CD4-positive, alpha-beta memory T cell (primary cell): ENCODE measurements at regions not wholly inside any gene's neighbourhood (a gene's known extent, or its start where the extent isn't known, plus 50 kb on each side); places are given as distances from the start of the nearest gene placed in this dataset.

Experiments
- CTCF ChIA-PET: fragments of 350-600 bp; sonication (Branson Sonifier 250); formaldehyde crosslinking; loops from one replicate; lab custom pipeline; 2021; ENCODE audit warnings: inconsistent platforms; ENCODE audit not compliant: partially characterized antibody; lab: Charles Lee
- POLR2A ChIA-PET: fragments of 350-600 bp; sonication (Branson Sonifier 250); formaldehyde crosslinking; loops from one replicate; lab custom pipeline; 2021; ENCODE audit not compliant: partially characterized antibody; lab: Charles Lee
- DNase-seq, 5 donors: peaks; one replicate each; pipeline versions ENCODE4 v3.0.0 to v3.0.0-alpha.2; 2020 to 2022; ENCODE audit warnings: mixed read lengths in 1 of 5
- H3K27ac ChIP-seq: one replicate; pipeline ENCODE4 v1.7.0; 2013; ENCODE audit warnings: low read depth, low read length
- H3K27me3 ChIP-seq: 2 replicates; pipeline ENCODE4 v1.7.0; 2013; ENCODE audit warnings: mild to moderate bottlenecking, low read length, moderate library complexity; ENCODE audit not compliant: insufficient read depth
- H3K36me3 ChIP-seq: 2 replicates; pipeline ENCODE4 v1.7.0; 2013; ENCODE audit warnings: mild to moderate bottlenecking, low read length, moderate library complexity; ENCODE audit not compliant: insufficient read depth
- H3K4me1 ChIP-seq: 2 replicates; pipeline ENCODE4 v1.7.0; 2013; ENCODE audit warnings: mild to moderate bottlenecking, low read length, moderate library complexity; ENCODE audit not compliant: insufficient read depth
- H3K4me3 ChIP-seq, 2 donors: one replicate each; pipeline ENCODE4 v1.7.0; 2013; ENCODE audit warnings: low read length in 2 of 2, mild to moderate bottlenecking in 1 of 2
- H3K9me3 ChIP-seq, 2 donors: one replicate each; pipeline ENCODE4 v1.7.0; 2013; ENCODE audit warnings: low read length in 2 of 2, control low read depth in 1 of 2; ENCODE audit not compliant: control insufficient read depth in 1 of 2
- H3K27ac Mint-ChIP-seq, 7 donors: one replicate each; pipeline ENCODE4 v1.8.0; 2020 to 2021; ENCODE audit warnings: mixed read lengths in 7 of 7, mild to moderate bottlenecking in 6 of 7, inconsistent platforms in 3 of 7, moderate library complexity in 3 of 7
- H3K27me3 Mint-ChIP-seq, 2 donors: one replicate each; pipeline ENCODE4 v1.8.0; 2020 to 2021; ENCODE audit warnings: mixed read lengths in 2 of 2
- H3K36me3 Mint-ChIP-seq, 2 donors: one replicate each; pipeline ENCODE4 v1.8.0; 2020 to 2021; ENCODE audit warnings: mixed read lengths in 2 of 2, inconsistent platforms in 1 of 2, mild to moderate bottlenecking in 1 of 2
- H3K4me1 Mint-ChIP-seq, 4 donors: one replicate each; pipeline ENCODE4 v1.8.0; 2020 to 2021; ENCODE audit warnings: mixed read lengths in 4 of 4, mild to moderate bottlenecking in 1 of 4
- H3K4me3 Mint-ChIP-seq, 8 donors: one replicate each; pipeline ENCODE4 v1.8.0; 2020 to 2021; ENCODE audit warnings: mixed read lengths in 8 of 8, mild to moderate bottlenecking in 7 of 8, moderate library complexity in 6 of 8, inconsistent platforms in 3 of 8
- H3K9me3 Mint-ChIP-seq, 8 donors: one replicate each; pipeline ENCODE4 v1.8.0; 2020 to 2021; ENCODE audit warnings: mixed read lengths in 8 of 8, mild to moderate bottlenecking in 5 of 8, inconsistent platforms in 3 of 8, moderate library complexity in 1 of 8
- intact Hi-C: fragments of 100-400 bp; cut with micrococcal nuclease; formaldehyde crosslinking; loops from one replicate; pipeline ENCODE4 v1.15.1; 2023

DNA sequence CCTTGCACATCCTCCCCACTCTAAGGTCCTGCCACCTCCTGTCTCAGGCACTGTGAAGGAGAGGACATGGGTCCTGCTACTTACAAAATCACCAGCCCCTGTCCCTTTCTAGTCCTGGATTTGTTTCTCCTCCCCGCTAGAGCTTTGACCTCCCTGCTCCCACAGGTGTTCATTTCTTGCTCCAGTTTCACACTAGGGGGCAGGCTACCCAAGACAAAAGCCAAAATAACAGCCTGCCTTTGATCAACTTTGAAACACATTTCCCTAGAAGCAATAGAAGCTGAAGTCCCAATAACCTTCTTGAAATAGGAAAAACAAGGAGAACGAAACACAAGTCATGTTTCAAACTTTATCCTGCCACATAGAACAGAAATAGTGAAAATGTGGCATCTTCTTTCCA is 164.4 kb downstream of the QDPR start:
- no peaks in the 10 kb centered on the region for H3K27me3 ChIP-seq
- H3K27ac ChIP-seq, result no peak overlapping the region
- Mint-ChIP-seq H3K4me1 (no peaks in the 10 kb centered on the region), H3K4me3 (no peak overlapping the region), H3K27me3 (no peaks in the 10 kb centered on the region), H3K27ac (no peak overlapping the region), H3K36me3 (no peaks in the 10 kb centered on the region), H3K9me3 (no peaks in the 10 kb centered on the region)
- POLR2A ChIA-PET, result interaction anchor here (1.7 kb wide), 1 partner anchor 11 kb away, joined by 4 read pairs; no protein-coding TSS in a partner anchor
- no peaks in the 10 kb centered on the region for H3K4me1 ChIP-seq
- H3K9me3 ChIP-seq, result no peaks in the 10 kb centered on the region
- H3K36me3 ChIP-seq, result no peaks in the 10 kb centered on the region
- H3K4me3 ChIP-seq, result no peak overlapping the region
- intact Hi-C loops, result loop anchor here (1.0 kb wide), 2 partner anchors 11 to 100 kb away; no protein-coding TSS in a partner anchor
- peak in 4 of 5 donors; percentile 13 to 30 (median 24) for DNase-seq
- CTCF ChIA-PET, result interaction anchor here (1.0 to 2.7 kb wide), 11 partner anchors 9 to 125 kb away, joined by 3 to 21 read pairs (median 5); no protein-coding TSS in a partner anchor

DNA sequence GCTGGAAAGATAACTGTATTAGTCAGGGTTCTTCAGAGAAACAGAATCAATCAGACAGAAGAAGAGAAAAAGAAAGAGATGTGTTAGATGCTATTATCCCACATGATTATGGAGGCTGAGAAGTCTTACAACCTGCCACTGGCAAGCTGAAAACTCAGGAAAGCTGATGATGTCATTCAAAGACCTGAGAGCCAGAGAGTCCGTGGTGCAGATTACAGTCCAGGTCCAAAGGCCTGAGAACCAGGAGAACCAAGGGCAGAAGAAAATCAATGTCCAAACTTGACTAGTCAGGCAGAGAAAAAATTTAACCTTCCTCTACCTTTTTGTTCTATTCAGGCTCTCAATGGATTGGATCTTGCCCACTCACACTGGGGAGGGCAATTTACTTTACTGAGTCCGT is 172.5 kb downstream of the QDPR start:
- ChIA-PET POLR2A (no interaction called here), CTCF (interaction anchor here (1.2 to 2.4 kb wide), 2 partner anchors 9 to 10 kb away, joined by 3 to 14 read pairs; no protein-coding TSS in a partner anchor)
- H3K9me3 Mint-ChIP-seq, result peaks cover 0 to 1% (median 0%) of the 10 kb centered on the region in 8 donors
- DNase-seq, result no peak
- Histone ChIP-seq H3K9me3 (no peaks in the 10 kb centered on the region), H3K36me3 (no peaks in the 10 kb centered on the region), H3K4me3 (no peak overlapping the region), H3K4me1 (peaks cover 23% of the 10 kb centered on the region), H3K27me3 (no peaks in the 10 kb centered on the region), H3K27ac (no peak overlapping the region)
- peaks cover 0 to 2% of the 10 kb centered on the region in 2 donors for H3K36me3 Mint-ChIP-seq
- no peak overlapping the region for H3K4me3 Mint-ChIP-seq
- H3K27ac Mint-ChIP-seq, result peak overlapping the region in 4 of 7 donors; percentile 1 to 65 (median 44)
- peaks cover 15 to 29% (median 22%) of the 10 kb centered on the region in 4 donors for H3K4me1 Mint-ChIP-seq
- intact Hi-C loops, result loop anchor here (5.0 kb wide), 1 partner anchor 48 kb away; no protein-coding TSS in a partner anchor
- peaks cover 0 to 1% of the 10 kb centered on the region in 2 donors for H3K27me3 Mint-ChIP-seq

DNA sequence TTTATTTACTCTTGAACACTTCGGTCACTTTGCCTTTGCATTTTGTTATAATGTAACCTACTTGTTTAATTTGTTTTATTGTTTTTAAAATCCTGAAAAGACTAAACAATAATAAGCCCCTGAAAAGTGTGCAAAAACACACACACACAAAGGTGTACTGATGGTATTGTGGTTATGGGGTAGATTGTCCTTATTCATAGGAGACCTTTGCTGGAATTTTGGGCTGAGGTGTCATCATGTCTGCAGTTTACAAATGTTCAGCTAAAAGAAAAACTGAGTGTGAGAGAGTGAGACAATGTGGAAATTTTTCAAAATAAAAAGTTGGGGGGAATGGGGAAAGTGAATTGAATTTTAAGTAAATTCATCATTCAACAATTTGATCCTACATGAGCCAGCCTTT is 174.9 kb downstream of the QDPR start:
- DNase-seq, result no peak
- ChIA-PET CTCF (interaction anchor here (0.9 to 3.1 kb wide), 6 partner anchors 9 to 420 kb away, joined by 3 to 13 read pairs (median 6); no protein-coding TSS in a partner anchor), POLR2A (interaction anchor here (0.8 to 1.2 kb wide), 2 partner anchors 11 to 277 kb away, joined by 3 to 4 read pairs; partner anchors contain the start of gene MED28)
- Histone ChIP-seq H3K4me3 (no peak overlapping the region), H3K27me3 (no peaks in the 10 kb centered on the region), H3K27ac (peak overlapping the region; percentile 14), H3K9me3 (no peaks in the 10 kb centered on the region), H3K4me1 (peaks cover 23% of the 10 kb centered on the region), H3K36me3 (no peaks in the 10 kb centered on the region)
- Mint-ChIP-seq H3K9me3 (peaks cover 0 to 1% (median 0%) of the 10 kb centered on the region in 8 donors), H3K27ac (peak overlapping the region; percentile 90 to 96 (median 93)), H3K4me1 (peaks cover 15 to 29% (median 22%) of the 10 kb centered on the region in 4 donors), H3K36me3 (peaks cover 0 to 2% of the 10 kb centered on the region in 2 donors), H3K27me3 (peaks cover 0 to 1% of the 10 kb centered on the region in 2 donors), H3K4me3 (peak overlapping the region in 6 of 8 donors; percentile 43 to 85 (median 72))
- intact Hi-C loops, result loop anchor here (1.0 to 5.0 kb wide), 4 partner anchors 10 to 473 kb away; partner anchors contain the start of genes DCAF16, LAP3 and NCAPG

DNA sequence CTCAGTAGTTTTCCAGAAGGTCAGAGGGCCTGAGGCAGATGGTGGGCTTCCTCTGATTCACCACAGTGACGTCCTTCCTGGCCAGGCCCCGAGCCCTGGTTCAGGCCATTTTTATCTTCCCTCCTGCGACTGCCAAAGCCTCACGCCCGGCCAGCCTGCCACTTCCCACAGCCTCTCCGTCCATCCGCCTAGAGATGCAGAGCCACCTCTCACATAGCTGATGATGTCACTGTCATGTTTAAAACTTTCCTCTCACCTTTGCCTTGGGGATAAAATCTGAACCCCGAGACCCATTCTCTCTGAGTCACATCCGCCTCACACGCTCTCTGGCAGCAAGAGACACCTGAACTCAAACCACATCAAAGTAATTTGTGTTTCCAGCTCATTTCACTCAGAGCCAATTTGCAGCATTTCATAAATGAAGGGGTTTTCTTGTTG is 175.3 kb downstream of the QDPR start:
- POLR2A ChIA-PET, result interaction anchor here (0.8 to 1.2 kb wide), 2 partner anchors 11 to 278 kb away, joined by 3 to 4 read pairs; partner anchors contain the start of gene MED28
- peaks cover 15 to 29% (median 22%) of the 10 kb centered on the region in 4 donors for H3K4me1 Mint-ChIP-seq
- CTCF ChIA-PET, result interaction anchor here (0.9 to 3.1 kb wide), 6 partner anchors 8 to 420 kb away, joined by 3 to 13 read pairs (median 6); no protein-coding TSS in a partner anchor
- peak; percentile 81 to 94 (median 83) for DNase-seq
- peaks cover 0 to 1% of the 10 kb centered on the region in 2 donors for H3K27me3 Mint-ChIP-seq
- peak overlapping the region; percentile 90 to 96 (median 93) for H3K27ac Mint-ChIP-seq
- Histone ChIP-seq H3K4me3 (no peak overlapping the region), H3K9me3 (no peaks in the 10 kb centered on the region), H3K4me1 (peaks cover 23% of the 10 kb centered on the region), H3K36me3 (no peaks in the 10 kb centered on the region), H3K27ac (peak overlapping the region; percentile 31), H3K27me3 (no peaks in the 10 kb centered on the region)
- peaks cover 0 to 2% of the 10 kb centered on the region in 2 donors for H3K36me3 Mint-ChIP-seq
- intact Hi-C loops, result loop anchor here (1.0 to 5.0 kb wide), 4 partner anchors 11 to 474 kb away; partner anchors contain the start of genes DCAF16, LAP3 and NCAPG
- H3K4me3 Mint-ChIP-seq, result peak overlapping the region; percentile 43 to 85 (median 68)
- H3K9me3 Mint-ChIP-seq, result peaks cover 0 to 1% (median 0%) of the 10 kb centered on the region in 8 donors

DNA sequence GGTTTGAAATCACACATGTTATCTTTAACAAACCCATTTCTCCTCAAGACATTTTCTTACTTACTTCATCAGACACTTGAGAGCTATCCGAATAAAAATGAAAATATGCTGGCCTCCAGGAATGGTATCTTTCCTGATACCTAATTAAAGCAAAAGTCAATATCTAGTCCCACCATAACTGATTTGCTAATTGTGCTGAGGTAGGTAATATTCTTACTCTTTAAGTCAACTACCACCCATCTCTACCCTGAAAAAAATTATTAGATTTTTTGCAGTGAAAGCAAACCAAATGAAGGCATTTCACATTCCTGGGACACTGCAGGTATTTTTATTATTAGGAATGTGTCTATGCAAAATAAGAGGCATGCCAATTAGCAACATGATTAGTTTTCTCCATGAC is 175.8 kb downstream of the QDPR start:
- no peak for DNase-seq
- Histone ChIP-seq H3K4me3 (no peak overlapping the region), H3K4me1 (peaks cover 23% of the 10 kb centered on the region), H3K36me3 (no peaks in the 10 kb centered on the region), H3K27me3 (no peaks in the 10 kb centered on the region), H3K9me3 (no peaks in the 10 kb centered on the region), H3K27ac (peak overlapping the region; percentile 31)
- Mint-ChIP-seq H3K4me3 (peak overlapping the region in 3 of 8 donors; percentile 70 to 85 (median 83)), H3K36me3 (peaks cover 0 to 2% of the 10 kb centered on the region in 2 donors), H3K4me1 (peaks cover 15 to 29% (median 22%) of the 10 kb centered on the region in 4 donors), H3K27ac (peak overlapping the region; percentile 90 to 96 (median 93)), H3K27me3 (peaks cover 0 to 1% of the 10 kb centered on the region in 2 donors), H3K9me3 (peaks cover 0 to 1% (median 0%) of the 10 kb centered on the region in 8 donors)
- ChIA-PET POLR2A (interaction anchor here (1.2 kb wide), 1 partner anchor 12 kb away, joined by 4 read pairs; no protein-coding TSS in a partner anchor), CTCF (interaction anchor here (1.0 to 3.1 kb wide), 4 partner anchors 8 to 12 kb away, joined by 3 to 13 read pairs (median 6); no protein-coding TSS in a partner anchor)
- intact Hi-C loops, result loop anchor here (1.0 to 5.0 kb wide), 4 partner anchors 11 to 474 kb away; partner anchors contain the start of genes DCAF16, LAP3 and NCAPG

DNA sequence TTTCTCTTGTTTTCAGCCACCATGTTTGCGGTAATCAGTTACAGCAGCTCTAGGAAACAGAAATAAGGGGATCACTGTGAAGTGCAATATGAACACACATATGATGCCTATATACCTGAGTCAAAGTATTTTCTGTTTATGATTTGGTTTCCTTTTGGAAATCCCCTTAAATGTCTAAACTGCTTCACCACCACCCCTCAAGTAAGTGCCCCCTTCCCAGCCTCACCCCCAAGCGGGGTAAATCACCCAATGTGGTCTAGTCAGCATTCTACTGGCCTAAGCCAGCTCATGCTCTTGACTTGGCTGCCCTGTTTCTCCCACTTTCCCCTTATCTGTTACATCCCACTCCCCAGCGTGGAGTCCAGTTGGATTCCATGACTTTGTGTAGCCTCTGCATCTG is 176.5 kb downstream of the QDPR start:
- ChIA-PET POLR2A (no interaction called here), CTCF (interaction anchor here (0.5 to 3.1 kb wide), 3 partner anchors 11 to 214 kb away, joined by 6 to 13 read pairs (median 6); no protein-coding TSS in a partner anchor)
- no peaks in the 10 kb centered on the region for H3K27me3 ChIP-seq
- peaks cover 0 to 2% of the 10 kb centered on the region in 2 donors for H3K36me3 Mint-ChIP-seq
- H3K27me3 Mint-ChIP-seq, result peaks cover 0 to 1% of the 10 kb centered on the region in 2 donors
- intact Hi-C loops, result loop anchor here (5.0 kb wide), 1 partner anchor 52 kb away; no protein-coding TSS in a partner anchor
- H3K4me3 ChIP-seq, result no peak overlapping the region
- H3K9me3 ChIP-seq, result no peaks in the 10 kb centered on the region
- peaks cover 23% of the 10 kb centered on the region for H3K4me1 ChIP-seq
- no peak overlapping the region for H3K27ac ChIP-seq
- H3K9me3 Mint-ChIP-seq, result peaks cover 0 to 1% (median 0%) of the 10 kb centered on the region in 8 donors
- no peaks in the 10 kb centered on the region for H3K36me3 ChIP-seq
- no peak overlapping the region for H3K4me3 Mint-ChIP-seq
- DNase-seq, result peak in 1 of 5 donors; percentile 47
- H3K27ac Mint-ChIP-seq, result peak overlapping the region in 6 of 7 donors; percentile 56 to 93 (median 86)
- peaks cover 15 to 29% (median 22%) of the 10 kb centered on the region in 4 donors for H3K4me1 Mint-ChIP-seq
